Tibial nerve (tissue), 4 donors: ENCODE measurements at regions not wholly inside any gene's neighbourhood (a gene's known extent, or its start where the extent isn't known, plus 50 kb on each side); places are given as distances from the start of the nearest gene placed in this dataset.
"Not testable (repeated sequence)": the region's sequence is repeated elsewhere in the genome, so short reads cannot be mapped to it uniquely, and the experiment has no call there.

Source experiments
- DNase-seq, 2 donors: peaks; one replicate each; pipeline ENCODE4 v3.0.0-alpha.2; 2019; ENCODE audit warnings: low spot score in 2 of 2
- H3K27ac ChIP-seq, 4 donors: fragments of 200-600 bp; sonication (generic) in 3 of 4; one replicate each; pipeline ENCODE4 v1.5.1; 2017 to 2019; ENCODE audit warnings: mild to moderate bottlenecking in 1 of 4
- H3K27me3 ChIP-seq, 2 donors: fragments of 200-600 bp; sonication (generic) in 1 of 2; one replicate each; pipeline versions ENCODE4 v1.5.1 to v1.6.0; 2017 to 2019
- H3K36me3 ChIP-seq, 3 donors: fragments of 200-600 bp; sonication (generic); one replicate each; pipeline ENCODE4 v1.5.1; 2018 to 2019
- H3K4me1 ChIP-seq, 4 donors: fragments of 200-600 bp; sonication (generic) in 3 of 4; one replicate each; pipeline ENCODE4 v1.5.1; 2017 to 2019
- H3K4me3 ChIP-seq, 4 donors: fragments of 200-600 bp; sonication (generic) in 3 of 4; one replicate each; pipeline ENCODE4 v1.5.1; 2017 to 2019; ENCODE audit warnings: mild to moderate bottlenecking in 1 of 4, moderate library complexity in 1 of 4
- H3K9me3 ChIP-seq, 4 donors: fragments of 200-600 bp; sonication (generic) in 3 of 4; one replicate each; pipeline ENCODE4 v1.5.1; 2017 to 2019
- CTCF ChIP-seq, 5 experiments: fragments of 200-600 bp in 3 of 5; fragments of 450-650 bp in 2 of 5; sonication (generic) in 3 of 5; IDR thresholded peaks; one replicate each; pipeline ENCODE4 v1.5.1; 2016 to 2019; ENCODE audit warnings: antibody characterized with exemption in 5 of 5, mild to moderate bottlenecking in 3 of 5, moderate library complexity in 2 of 5
- EP300 ChIP-seq, 2 donors: sonication (generic); formaldehyde crosslinking; IDR thresholded peaks; one replicate each; pipeline ENCODE4 v1.6.1; 2017; ENCODE audit warnings: antibody characterized with exemption in 2 of 2, mild to moderate bottlenecking in 1 of 2
- POLR2A ChIP-seq, 2 donors: fragments of 450-650 bp; IDR thresholded peaks; one replicate each; pipeline ENCODE4 v1.6.1; 2017; ENCODE audit warnings: antibody characterized with exemption in 2 of 2, mild to moderate bottlenecking in 2 of 2, moderate library complexity in 2 of 2
- WGBS, 2 donors: methylation state at CpG; one replicate each; pipeline ENCODE4 v1.1.5; 2018; 5-methylcytosine and 5-hydroxymethylcytosine counted together

DNA sequence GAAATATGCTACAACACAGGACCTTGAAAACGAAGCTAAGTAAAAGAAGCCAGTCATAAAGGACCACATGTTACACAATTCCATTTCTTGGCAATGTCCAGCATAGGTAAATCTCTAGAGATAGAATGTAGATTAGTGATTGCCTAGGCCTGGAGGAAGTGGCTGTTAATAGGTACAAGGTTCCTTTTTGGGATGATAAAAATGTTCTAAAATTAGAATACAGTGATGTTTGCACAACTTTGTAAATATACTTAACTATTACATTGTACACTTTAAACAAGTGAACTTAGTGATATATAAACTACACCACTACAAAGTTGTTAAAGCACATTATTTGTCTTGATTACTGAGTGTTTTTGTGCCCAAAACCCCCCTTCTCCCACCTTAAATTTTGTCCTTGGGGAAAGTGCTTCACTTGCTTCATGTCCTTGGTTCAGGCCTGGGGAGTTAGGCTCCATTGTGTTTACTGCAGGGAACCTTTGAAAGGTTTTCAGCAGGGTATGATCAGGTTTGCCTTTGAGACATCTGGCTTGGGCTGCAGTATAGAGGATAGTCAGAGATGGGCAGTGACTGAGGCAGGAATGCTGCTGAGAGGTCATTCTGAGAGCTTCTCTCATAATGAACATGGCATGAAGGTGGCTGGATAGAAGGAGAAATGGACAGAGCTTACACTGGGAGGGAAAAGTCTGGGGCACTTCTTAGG lies 1052.6 kb downstream of the REEP3 start:
- no peaks in the 10 kb centered on the region for H3K27me3 ChIP-seq
- 59 to 77% methylated on average over 1 of the region's 1 CpG for WGBS, 2 donors

DNA sequence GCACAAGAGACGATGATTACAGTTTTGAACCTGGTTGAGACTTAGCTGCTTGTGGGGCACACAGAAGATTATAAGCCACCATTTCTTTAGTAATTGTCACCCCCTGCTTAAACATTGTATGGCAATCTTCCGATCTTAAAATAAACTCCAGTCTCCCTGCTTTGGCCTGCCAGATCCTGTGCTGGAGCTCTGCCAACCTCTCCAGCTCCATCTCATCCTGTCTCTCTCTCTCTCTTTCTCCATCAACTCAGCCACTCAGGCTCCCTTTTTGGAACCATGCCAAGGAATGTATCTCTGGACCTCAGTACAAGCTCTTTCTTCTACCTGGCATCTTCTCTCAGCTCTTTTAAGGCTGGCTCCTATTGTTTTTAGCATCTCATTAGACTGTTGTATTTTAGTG lies 1053.2 kb downstream of the REEP3 start:
- no peak overlapping the region for H3K4me3 ChIP-seq
- H3K27ac ChIP-seq: no peak overlapping the region
- DNase-seq: no peak
- no peaks in the 10 kb centered on the region for H3K27me3 ChIP-seq
- 52 to 67% methylated on average over 2 of the region's 2 CpGs for WGBS, 2 donors
- TF ChIP-seq POLR2A (IDR thresholded peaks at IDR 0.05): no peak
- TF ChIP-seq CTCF (IDR thresholded peaks at IDR 0.05): no peak
- no peak for TF ChIP-seq EP300 (IDR thresholded peaks at IDR 0.05)
- H3K9me3 ChIP-seq: no peaks in the 10 kb centered on the region
- no peaks in the 10 kb centered on the region for H3K4me1 ChIP-seq
- no peaks in the 10 kb centered on the region for H3K36me3 ChIP-seq

More for the DNA sequence above, 1052.6 kb downstream of the REEP3 start:
- Histone ChIP-seq H3K9me3 (peaks cover 0 to 5% (median 2%) of the 10 kb centered on the region in 4 donors), H3K36me3 (no peaks in the 10 kb centered on the region), H3K4me3 (no peak overlapping the region), H3K27ac (no peak overlapping the region), H3K4me1 (no peaks in the 10 kb centered on the region)
- DNase-seq: no peak
- TF ChIP-seq EP300 (IDR thresholded peaks at IDR 0.05) (no peak), CTCF (IDR thresholded peaks at IDR 0.05) (no peak), POLR2A (IDR thresholded peaks at IDR 0.05) (no peak)

DNA sequence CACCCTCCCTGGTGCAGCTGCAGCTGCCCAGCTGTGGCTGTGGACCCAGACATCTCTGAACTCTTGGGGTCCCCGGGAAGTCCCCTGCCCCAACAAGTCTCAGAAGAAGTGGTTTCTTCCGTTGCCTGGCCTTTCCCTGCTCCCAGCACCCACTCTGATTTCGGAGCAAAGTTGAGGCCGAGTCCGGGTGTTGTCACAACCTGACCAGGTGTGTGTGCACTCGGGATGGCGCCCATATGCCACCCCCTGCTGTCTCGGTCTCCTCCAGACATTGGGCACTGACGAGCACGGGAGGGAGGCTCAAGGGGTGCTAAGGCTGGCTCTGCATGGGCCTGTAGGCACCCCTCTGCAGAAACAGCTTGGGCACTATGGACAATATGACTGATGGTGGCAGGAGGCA lies 1055.3 kb downstream of the REEP3 start:
- WGBS, 2 donors: 91 to 94% methylated on average over 9 to 10 of the region's 10 CpGs
- Histone ChIP-seq H3K4me1 (no peaks in the 10 kb centered on the region), H3K4me3 (no peak overlapping the region), H3K9me3 (no peaks in the 10 kb centered on the region), H3K27me3 (no peaks in the 10 kb centered on the region), H3K36me3 (no peaks in the 10 kb centered on the region), H3K27ac (no peak overlapping the region)
- DNase-seq: no peak
- TF ChIP-seq CTCF (IDR thresholded peaks at IDR 0.05) (no peak), EP300 (IDR thresholded peaks at IDR 0.05) (no peak), POLR2A (IDR thresholded peaks at IDR 0.05) (no peak)

DNA sequence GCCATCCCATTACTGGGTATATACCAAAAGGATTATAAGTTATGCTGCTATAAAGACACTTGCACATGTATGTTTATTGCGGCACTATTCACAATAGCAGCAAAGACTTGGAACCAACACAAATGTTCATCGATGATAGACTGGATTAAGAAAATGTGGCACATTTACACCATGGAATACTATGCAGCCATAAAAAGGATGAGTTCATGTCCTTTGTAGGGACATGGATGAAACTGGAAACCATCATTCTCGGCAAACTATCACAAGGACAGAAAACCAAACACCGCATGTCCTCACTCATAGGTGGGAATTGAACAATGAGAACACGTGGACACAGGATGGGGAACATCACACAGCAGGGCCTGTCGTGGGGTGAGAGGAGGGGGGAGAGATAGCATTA lies 1057.6 kb downstream of the REEP3 start:
- H3K4me1 ChIP-seq, H3K27ac ChIP-seq, DNase-seq, H3K27me3 ChIP-seq, H3K4me3 ChIP-seq, H3K9me3 ChIP-seq, H3K36me3 ChIP-seq: not testable (repeated sequence)
- WGBS, 2 donors: 95 to 98% methylated on average over 6 of the region's 6 CpGs

- DNase-seq: no peak
- Histone ChIP-seq H3K36me3 (no peaks in the 10 kb centered on the region), H3K9me3 (no peaks in the 10 kb centered on the region), H3K27ac (no peak overlapping the region), H3K4me1 (no peaks in the 10 kb centered on the region), H3K27me3 (no peaks in the 10 kb centered on the region), H3K4me3 (no peak overlapping the region)
- WGBS, 2 donors: 51 to 63% methylated on average over 2 of the region's 2 CpGs
- TF ChIP-seq EP300 (IDR thresholded peaks at IDR 0.05) (no peak), POLR2A (IDR thresholded peaks at IDR 0.05) (no peak), CTCF (IDR thresholded peaks at IDR 0.05) (no peak)
Observed at GRCh38 chr10:64586934-64587503, 1065.8 kb downstream of the REEP3 start.
